DOHH2 (cell line): ENCODE measurements at regions not wholly inside any gene's neighbourhood (a gene's known extent, or its start where the extent isn't known, plus 50 kb on each side); places are given as distances from the start of the nearest gene placed in this dataset.

Experiments
- H3F3A ChIP-seq: fragments of 200-600 bp; sonication (generic), shearing (Covaris generic); 2 replicates; pipeline ENCODE4 v1.6.0; 2016; ENCODE audit warnings: antibody characterized with exemption, mild to moderate bottlenecking; ENCODE audit not compliant: control insufficient read depth, insufficient read depth
- H3K27ac ChIP-seq: fragments of 200-600 bp; sonication (generic); 2 replicates; pipeline ENCODE4 v1.5.1; 2014; ENCODE audit warnings: low read depth, mild to moderate bottlenecking, low read length, moderate library complexity
- H3K27me3 ChIP-seq: fragments of 200-600 bp; sonication (generic); 2 replicates; pipeline ENCODE4 v1.6.1; 2014; ENCODE audit warnings: mild to moderate bottlenecking, low read length, mixed read lengths; ENCODE audit not compliant: control insufficient read depth
- H3K36me3 ChIP-seq: fragments of 200-600 bp; sonication (generic); 2 replicates; pipeline ENCODE4 v1.6.1; 2014; ENCODE audit warnings: mild to moderate bottlenecking, low read length, moderate library complexity, mixed read lengths; ENCODE audit not compliant: control insufficient read depth
- H3K4me1 ChIP-seq: fragments of 200-600 bp; sonication (generic); 2 replicates; pipeline ENCODE4 v1.6.1; 2014; ENCODE audit warnings: mild to moderate bottlenecking, low read length, mixed read lengths; ENCODE audit not compliant: control insufficient read depth
- H3K4me2 ChIP-seq: fragments of 200-600 bp; sonication (generic); 2 replicates; pipeline ENCODE4 v1.6.0; 2014; ENCODE audit warnings: mild to moderate bottlenecking, low read length, moderate library complexity
- H3K4me3 ChIP-seq: fragments of 200-600 bp; sonication (generic); 2 replicates; pipeline ENCODE4 v1.5.1; 2014; ENCODE audit warnings: mild to moderate bottlenecking, low read length, mixed read lengths
- H3K79me2 ChIP-seq: fragments of 200-600 bp; sonication (generic); 2 replicates; pipeline ENCODE4 v1.6.1; 2014; ENCODE audit warnings: mild to moderate bottlenecking, low read length, mixed read lengths; ENCODE audit not compliant: control insufficient read depth
- H3K9me2 ChIP-seq: fragments of 200-600 bp; sonication (generic); replicated peaks from 2 replicates; pipeline ENCODE4 v1.6.1; 2014; ENCODE audit warnings: mild to moderate bottlenecking, low read length, mixed read lengths; ENCODE audit not compliant: control insufficient read depth
- H3K9me3 ChIP-seq: fragments of 200-600 bp; sonication (generic); 2 replicates; pipeline ENCODE4 v1.6.1; 2014; ENCODE audit warnings: antibody characterized with exemption, low read length, mixed read lengths; ENCODE audit not compliant: control insufficient read depth, insufficient read depth
- H4K20me1 ChIP-seq: fragments of 200-600 bp; sonication (generic); 2 replicates; pipeline ENCODE4 v1.6.0; 2014; ENCODE audit warnings: low read depth, mild to moderate bottlenecking, antibody characterized with exemption, low read length, moderate library complexity; ENCODE audit not compliant: control insufficient read depth, insufficient read depth
- EZH2phosphoT487 ChIP-seq: fragments of 200-600 bp; sonication (generic); IDR thresholded peaks from 2 replicates; pipeline ENCODE4 v1.6.1; 2017; ENCODE audit warnings: borderline replicate concordance, mild to moderate bottlenecking, antibody characterized with exemption, low read length, moderate library complexity, mixed read lengths
- TF ChIP-seq, protein P1 (sequence below): fragments of 200-600 bp; sonication (generic); IDR thresholded peaks from one replicate; pipeline ENCODE4 v1.5.1; 2014; ENCODE audit warnings: antibody characterized with exemption, mild to moderate bottlenecking, low read depth, low read length; ENCODE audit not compliant: poor library complexity, severe bottlenecking

DNA sequence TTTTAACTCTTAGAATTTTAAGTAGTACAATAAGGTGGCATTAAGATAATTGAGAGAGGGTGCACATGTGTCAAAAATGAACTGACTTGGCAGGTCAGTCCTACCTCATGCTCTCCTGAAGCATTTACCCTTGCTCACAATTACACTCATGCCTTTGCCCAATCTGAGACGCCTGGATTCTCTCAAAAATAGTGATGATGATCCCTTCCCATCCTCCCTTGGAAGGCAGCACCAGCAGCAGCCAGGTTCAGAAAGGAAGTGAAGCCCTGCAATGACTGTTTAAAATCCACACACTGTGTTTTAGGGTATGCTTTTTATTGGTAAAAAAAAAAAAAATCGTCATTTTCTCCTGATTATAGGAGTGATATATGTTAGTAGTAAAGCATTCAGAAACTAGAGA, 246.6 kb downstream of the PRELID2 start:
- no peak for TF ChIP-seq EZH2phosphoT487
- TF ChIP-seq, protein P1, sequence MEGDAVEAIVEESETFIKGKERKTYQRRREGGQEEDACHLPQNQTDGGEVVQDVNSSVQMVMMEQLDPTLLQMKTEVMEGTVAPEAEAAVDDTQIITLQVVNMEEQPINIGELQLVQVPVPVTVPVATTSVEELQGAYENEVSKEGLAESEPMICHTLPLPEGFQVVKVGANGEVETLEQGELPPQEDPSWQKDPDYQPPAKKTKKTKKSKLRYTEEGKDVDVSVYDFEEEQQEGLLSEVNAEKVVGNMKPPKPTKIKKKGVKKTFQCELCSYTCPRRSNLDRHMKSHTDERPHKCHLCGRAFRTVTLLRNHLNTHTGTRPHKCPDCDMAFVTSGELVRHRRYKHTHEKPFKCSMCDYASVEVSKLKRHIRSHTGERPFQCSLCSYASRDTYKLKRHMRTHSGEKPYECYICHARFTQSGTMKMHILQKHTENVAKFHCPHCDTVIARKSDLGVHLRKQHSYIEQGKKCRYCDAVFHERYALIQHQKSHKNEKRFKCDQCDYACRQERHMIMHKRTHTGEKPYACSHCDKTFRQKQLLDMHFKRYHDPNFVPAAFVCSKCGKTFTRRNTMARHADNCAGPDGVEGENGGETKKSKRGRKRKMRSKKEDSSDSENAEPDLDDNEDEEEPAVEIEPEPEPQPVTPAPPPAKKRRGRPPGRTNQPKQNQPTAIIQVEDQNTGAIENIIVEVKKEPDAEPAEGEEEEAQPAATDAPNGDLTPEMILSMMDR, result no peak
- Histone ChIP-seq H3K9me2 (no peaks in the 10 kb centered on the region), H3K4me3 (no peak overlapping the region), H3K36me3 (no peaks in the 10 kb centered on the region), H3K27me3 (no peaks in the 10 kb centered on the region), H3K27ac (no peak overlapping the region), H3F3A (no peaks in the 10 kb centered on the region), H3K9me3 (no peaks in the 10 kb centered on the region), H4K20me1 (no peaks in the 10 kb centered on the region), H3K4me2 (no peak overlapping the region), H3K4me1 (no peaks in the 10 kb centered on the region), H3K79me2 (no peaks in the 10 kb centered on the region)

DNA sequence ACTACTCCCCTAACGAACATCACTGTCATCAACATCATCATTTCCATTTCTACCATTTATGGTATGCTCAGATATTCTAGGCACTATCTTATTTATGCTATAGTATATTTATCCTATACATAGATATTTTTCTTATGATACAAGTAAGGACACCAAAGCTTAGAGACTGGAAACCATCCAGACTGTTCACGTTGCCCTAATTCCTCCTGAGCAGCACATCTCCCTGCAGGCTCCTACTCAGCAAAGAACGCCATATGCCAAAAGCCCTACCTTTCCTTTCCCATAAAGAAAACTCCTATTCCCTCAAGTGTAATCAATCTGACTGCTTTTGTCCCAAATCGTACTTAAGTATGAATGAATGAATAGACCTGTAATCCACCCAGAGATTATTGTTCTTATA, 247.0 kb downstream of the PRELID2 start:
- no peaks in the 10 kb centered on the region for H3K27me3 ChIP-seq
- no peak overlapping the region for H3K4me2 ChIP-seq
- H3K4me3 ChIP-seq, result no peak overlapping the region
- H3F3A ChIP-seq, result no peaks in the 10 kb centered on the region
- H3K79me2 ChIP-seq, result no peaks in the 10 kb centered on the region
- no peak overlapping the region for H3K27ac ChIP-seq
- no peaks in the 10 kb centered on the region for H3K9me2 ChIP-seq
- no peaks in the 10 kb centered on the region for H4K20me1 ChIP-seq
- no peaks in the 10 kb centered on the region for H3K4me1 ChIP-seq
- TF ChIP-seq, protein P1, result no peak
- no peak for TF ChIP-seq EZH2phosphoT487
- H3K36me3 ChIP-seq, result no peaks in the 10 kb centered on the region
- H3K9me3 ChIP-seq, result no peaks in the 10 kb centered on the region

GRCh38 chr5:145587710-145588109, 247.4 kb downstream of the PRELID2 start:
- no peaks in the 10 kb centered on the region for H3K9me2 ChIP-seq
- no peak for TF ChIP-seq EZH2phosphoT487
- TF ChIP-seq, protein P1, result no peak
- no peaks in the 10 kb centered on the region for H3F3A ChIP-seq
- H3K79me2 ChIP-seq, result no peaks in the 10 kb centered on the region
- H3K9me3 ChIP-seq, result no peaks in the 10 kb centered on the region
- no peaks in the 10 kb centered on the region for H3K36me3 ChIP-seq
- no peak overlapping the region for H3K4me3 ChIP-seq
- no peak overlapping the region for H3K27ac ChIP-seq
- H3K4me1 ChIP-seq, result no peaks in the 10 kb centered on the region
- H4K20me1 ChIP-seq, result no peaks in the 10 kb centered on the region
- no peak overlapping the region for H3K4me2 ChIP-seq
- no peaks in the 10 kb centered on the region for H3K27me3 ChIP-seq

DNA sequence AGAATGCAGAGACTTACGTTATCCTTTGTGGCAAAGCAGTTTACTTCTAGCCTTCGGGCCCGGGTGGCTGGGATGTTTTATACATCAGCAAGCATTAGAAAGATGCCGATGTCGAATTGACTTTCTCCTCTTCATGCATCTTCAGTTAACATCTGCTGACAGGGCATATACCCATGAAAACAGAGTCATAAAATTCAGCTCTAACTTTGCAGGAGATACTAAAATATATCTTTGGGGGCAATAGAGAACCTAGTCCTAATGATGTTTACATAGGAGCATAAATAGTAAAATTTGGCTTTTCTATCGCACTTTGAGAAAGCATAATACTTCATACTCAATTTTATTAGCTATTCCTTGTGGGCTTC, 247.9 kb downstream of the PRELID2 start:
- no peak overlapping the region for H3K4me2 ChIP-seq
- no peaks in the 10 kb centered on the region for H4K20me1 ChIP-seq
- no peaks in the 10 kb centered on the region for H3K9me3 ChIP-seq
- no peaks in the 10 kb centered on the region for H3K9me2 ChIP-seq
- no peaks in the 10 kb centered on the region for H3F3A ChIP-seq
- TF ChIP-seq, protein P1, result no peak
- no peak for TF ChIP-seq EZH2phosphoT487
- H3K27me3 ChIP-seq, result no peaks in the 10 kb centered on the region
- H3K79me2 ChIP-seq, result no peaks in the 10 kb centered on the region
- no peaks in the 10 kb centered on the region for H3K4me1 ChIP-seq
- H3K27ac ChIP-seq, result no peak overlapping the region
- no peak overlapping the region for H3K4me3 ChIP-seq
- no peaks in the 10 kb centered on the region for H3K36me3 ChIP-seq
